ENCODE measurements at regions not wholly inside any gene's neighbourhood (a gene's known extent, or its start where the extent isn't known, plus 50 kb on each side); places are given as distances from the start of the nearest gene placed in this dataset.
A peak's percentile ranks its signal among the peaks of the same experiment; 100 is the strongest.

DNA sequence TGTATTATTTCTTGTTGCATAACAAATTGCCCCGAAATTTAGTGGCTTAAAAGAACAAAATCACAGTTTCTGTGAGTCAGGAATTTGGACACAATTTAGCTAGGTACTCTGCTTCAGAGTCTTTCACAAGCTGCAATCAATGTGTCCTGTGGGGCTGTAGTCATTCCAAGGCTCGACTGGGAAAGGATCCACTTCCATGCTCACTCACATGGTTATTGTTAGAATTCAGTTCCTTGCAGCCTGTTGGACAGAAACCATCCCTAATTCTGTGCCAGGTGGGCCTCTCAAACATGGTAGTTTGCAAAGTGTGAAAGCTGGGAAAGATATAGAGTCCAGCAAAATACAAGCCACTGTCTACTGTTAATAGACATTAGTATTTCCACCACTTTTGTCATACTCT lies 59.7 kb upstream of the ARID2 start:
- TF ChIP-seq ZNF274 (IDR thresholded peaks at IDR 0.05; ENCODE audit: low read depth, low read length): no peak

DNA sequence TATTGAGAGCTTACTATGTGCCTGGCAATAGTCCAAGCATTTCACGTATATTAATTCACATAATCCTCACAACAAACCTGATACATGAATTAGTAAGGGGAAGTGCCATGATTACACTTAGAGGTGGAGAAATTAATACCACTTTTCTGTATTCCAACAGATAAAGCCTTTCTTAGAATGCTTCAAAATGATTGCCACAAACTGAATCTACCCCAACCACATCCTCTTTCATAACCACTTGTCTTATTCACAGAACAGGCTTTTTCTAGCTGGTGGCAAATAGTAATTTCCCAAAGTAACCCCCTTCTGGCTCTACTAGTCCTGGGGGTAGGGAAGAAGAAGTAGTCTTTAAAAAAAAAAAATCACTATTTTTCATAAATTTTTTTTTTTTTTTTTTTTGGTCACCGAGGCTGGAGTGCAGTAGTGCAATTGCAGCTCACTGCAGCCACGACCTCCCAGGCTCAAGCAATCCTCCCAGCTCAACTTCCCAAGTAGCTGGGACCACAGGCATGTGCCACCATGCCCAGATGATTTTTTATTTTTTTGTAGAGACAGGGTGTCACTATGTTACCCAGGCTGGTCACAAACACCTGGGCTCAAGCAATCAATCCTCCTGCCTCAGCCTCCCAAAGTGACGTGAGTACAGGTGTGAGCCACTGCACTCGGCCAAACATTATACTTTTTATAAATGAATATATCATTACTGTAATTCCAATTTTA lies 59.0 kb upstream of the ARID2 start:
- TF ChIP-seq ZNF274 (IDR thresholded peaks at IDR 0.05; ENCODE audit: low read depth, low read length): no peak
- H3K4me3 ChIP-seq (ENCODE audit: low read length): no peak overlapping the region; the same call in 1 of the 2 replicates

More for the DNA sequence above, 59.7 kb upstream of the ARID2 start:
- H3K4me3 ChIP-seq (ENCODE audit: low read length): peak overlapping the region; percentile 45; the same call in 1 of the 2 replicates

- no peak overlapping the region for H3K4me3 ChIP-seq (ENCODE audit: low read length)
- no peak for TF ChIP-seq ZNF274 (IDR thresholded peaks at IDR 0.05; ENCODE audit: low read depth, low read length)
Observed at GRCh38 chr12:45671254-45671653, 58.3 kb upstream of the ARID2 start.

DNA sequence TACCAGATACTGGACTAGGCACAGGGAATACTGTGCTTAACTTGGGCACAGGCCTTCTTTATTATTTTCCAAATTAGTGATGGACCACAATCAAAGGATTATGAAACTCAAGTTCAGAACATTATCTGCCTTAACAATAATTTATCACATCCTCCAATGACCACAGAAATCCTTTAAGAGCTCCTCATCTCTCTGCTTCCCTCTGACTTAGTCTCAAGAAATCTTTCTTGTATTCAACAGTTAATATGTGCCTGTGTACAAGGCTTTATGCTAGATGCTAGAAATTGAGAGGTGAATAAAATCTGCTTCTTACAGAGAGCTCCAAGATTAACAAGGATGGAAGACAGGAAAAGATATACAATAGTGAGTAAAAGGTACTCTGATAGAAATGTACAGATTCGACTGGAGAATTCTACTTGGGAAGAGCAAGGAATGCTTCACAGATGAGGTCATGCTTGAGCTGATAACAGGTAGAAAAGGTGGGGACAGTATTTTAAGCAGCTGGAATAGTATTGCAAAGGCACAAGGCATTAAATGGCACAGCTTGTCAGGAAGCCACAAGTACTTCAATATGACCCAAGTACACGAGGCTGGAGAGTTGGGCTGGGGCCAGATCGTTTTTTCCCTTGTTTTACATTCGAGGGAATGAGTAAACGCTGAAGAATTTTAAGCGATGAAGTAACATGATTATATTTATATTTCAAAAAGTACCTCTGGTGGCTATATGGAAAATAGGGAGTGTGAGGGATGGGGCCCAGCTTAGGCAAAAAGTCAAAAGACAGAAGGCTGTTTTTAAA lies 55.1 kb upstream of the ARID2 start:
- no peak overlapping the region for H3K4me3 ChIP-seq (ENCODE audit: low read length)
- no peak for TF ChIP-seq ZNF274 (IDR thresholded peaks at IDR 0.05; ENCODE audit: low read depth, low read length)

- TF ChIP-seq ZNF274 (IDR thresholded peaks at IDR 0.05; ENCODE audit: low read depth, low read length): no peak
- H3K4me3 ChIP-seq (ENCODE audit: low read length): no peak overlapping the region
Observed at GRCh38 chr12:45675534-45675933, 54.0 kb upstream of the ARID2 start.

Measured in GM08714 (cell line).